EH (cell line): ENCODE measurements at regions not wholly inside any gene's neighbourhood (a gene's known extent, or its start where the extent isn't known, plus 50 kb on each side); places are given as distances from the start of the nearest gene placed in this dataset.
A peak's percentile ranks its signal among the peaks of the same experiment; 100 is the strongest.

Experiments used
- DNase-seq: peaks from one replicate; pipeline ENCODE4 v3.0.0-alpha.2; 2015; ENCODE audit warnings: low read depth

DNA sequence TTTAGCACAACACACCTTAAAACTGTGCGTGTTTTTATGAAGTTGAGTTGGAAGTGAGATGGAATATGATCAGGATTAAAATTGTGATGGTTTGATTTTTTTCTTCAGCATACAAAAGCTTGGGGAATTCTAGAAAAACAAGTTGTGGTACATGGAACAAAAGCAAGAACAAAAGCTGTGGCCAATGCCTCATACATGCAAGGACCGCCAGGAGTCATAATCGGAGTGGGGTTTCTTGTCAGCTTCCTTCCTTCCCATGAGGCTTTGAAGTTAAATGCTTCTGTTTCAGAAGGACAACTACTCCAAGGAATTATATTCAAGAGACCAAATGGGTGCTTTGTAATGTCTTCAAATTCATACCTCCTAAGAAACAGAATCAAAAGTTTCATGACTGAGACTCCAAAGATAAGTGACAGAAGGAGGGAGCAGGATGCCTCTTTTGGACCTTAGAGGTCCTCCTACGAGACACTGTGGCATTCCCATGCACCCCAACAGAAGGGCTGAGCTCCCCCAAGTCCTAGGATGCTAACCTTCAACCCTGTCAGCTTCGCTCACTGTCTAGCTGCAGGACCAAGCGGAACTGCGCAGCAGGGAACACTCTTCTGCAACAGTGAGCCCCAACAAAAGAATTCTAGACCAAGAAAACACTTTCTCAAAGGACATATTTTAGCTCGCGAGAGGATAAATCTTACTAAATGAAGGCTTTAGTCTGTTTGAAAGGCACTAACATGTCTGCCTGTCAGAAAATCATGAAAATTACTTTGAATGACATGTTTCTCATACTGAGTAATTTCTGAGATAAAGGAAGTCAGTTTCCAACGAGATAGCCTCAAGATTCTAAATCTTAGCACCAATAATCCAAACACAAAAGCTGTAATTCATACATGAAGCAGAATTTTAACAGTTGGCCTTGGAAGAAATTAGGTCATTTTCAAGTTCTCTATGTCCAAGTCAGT lies 108.5 kb upstream of the NHSL1 start:
- no peak for DNase-seq

DNA sequence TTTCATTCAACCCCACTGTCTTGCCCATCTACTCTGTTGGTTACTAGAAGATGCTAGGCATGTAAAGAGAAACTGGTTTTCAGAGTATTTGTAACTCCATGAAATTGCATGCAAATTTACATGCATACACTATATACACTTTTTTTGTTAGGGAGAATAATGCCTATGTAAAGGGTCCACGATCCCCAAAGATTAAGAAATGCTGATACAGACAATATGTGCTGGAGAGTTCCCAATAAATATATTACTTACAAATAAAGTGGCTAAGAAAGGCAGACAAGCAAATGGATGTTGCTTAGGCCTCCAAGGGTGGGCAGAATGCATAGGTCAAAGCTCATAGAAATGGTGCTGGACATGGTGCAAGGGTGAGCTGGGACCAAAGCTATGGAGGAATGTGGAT lies 109.6 kb upstream of the NHSL1 start:
- DNase-seq = no peak

DNA sequence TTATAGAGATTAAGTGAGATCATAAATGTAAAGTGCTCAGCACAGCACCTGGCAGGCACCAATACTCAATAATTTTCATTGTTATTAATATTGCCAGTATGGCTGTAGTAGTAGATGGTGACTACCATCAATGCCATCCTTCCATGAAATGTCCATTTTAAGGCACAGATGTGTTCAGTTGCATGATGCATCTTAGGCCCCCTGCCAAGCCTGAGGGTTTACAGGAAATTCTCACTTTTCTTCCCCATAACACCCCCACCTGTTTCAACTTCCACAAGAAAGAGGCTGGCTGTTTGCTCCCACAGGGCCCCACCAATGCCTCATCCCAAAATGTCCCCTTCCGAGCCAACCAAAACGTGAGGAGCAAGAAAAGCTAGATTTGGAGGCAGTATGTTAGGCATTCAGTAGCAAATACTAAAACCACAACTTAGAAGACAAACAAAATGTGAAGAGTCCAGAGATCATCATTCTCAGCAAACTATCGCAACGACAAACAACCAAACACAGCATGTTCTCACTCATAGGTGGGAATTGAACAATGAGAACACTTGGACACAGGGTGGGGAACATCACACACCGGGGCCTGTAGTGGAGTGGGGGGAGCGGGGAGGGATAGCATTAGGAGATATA lies 110.6 kb upstream of the NHSL1 start:
- no peak for DNase-seq

DNA sequence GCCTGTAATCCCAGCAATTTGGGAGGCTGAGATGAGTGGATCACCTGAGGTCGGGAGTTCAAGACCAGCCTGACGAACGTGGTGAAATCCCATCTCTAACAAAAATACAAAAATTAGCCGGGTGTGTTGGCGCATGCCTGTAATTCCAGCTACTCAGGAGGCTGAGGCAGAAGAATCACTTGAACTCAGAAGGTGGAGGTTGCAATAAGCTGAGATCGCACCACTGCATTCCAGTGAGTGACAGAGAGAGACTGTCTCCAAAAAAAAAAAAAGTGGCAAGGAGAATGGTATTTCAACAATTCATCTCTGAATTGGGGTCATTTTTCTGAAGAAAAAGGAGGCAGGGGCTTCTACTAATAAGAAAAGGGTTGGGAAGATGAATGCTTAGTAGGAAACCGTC lies 111.5 kb upstream of the NHSL1 start:
- no peak for DNase-seq

DNA sequence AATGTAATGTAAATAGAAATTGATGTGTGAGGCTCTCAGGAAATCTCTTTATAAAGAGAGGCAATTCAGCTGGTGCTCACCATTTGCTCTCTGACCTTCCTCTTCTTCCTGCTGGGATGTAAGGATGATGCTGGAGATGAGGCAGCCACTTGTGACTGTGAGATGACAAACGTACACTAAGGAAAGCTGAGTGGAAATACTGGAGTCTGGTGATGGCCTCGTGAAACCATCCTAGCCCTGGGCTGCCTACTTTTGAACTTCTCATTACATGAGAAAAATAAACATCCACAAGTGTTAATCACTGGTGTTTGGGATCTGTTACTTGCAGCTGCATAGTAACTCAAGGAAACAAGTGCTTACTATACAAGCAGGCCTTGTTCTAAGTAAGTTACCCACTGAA lies 114.9 kb upstream of the NHSL1 start:
- no peak for DNase-seq

DNA sequence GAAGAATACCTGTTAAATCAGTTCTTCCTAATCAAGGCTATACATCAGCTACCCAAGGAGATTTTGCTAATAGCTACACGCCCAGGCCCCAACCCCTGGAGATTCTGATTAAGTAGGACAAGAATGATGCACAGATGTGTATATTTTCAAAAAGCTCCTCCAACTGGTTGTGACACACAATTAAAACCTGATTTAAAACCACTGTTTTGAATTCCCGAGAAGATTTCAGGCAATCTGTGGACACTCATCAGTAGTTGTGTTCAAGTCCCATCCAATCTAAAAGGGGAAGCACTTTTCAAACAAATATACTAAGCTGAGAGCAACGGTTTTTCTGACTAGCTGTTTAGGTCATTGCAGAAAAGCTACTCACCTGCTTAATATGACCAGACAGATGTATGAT lies 118.9 kb upstream of the NHSL1 start:
- no peak for DNase-seq

DNA sequence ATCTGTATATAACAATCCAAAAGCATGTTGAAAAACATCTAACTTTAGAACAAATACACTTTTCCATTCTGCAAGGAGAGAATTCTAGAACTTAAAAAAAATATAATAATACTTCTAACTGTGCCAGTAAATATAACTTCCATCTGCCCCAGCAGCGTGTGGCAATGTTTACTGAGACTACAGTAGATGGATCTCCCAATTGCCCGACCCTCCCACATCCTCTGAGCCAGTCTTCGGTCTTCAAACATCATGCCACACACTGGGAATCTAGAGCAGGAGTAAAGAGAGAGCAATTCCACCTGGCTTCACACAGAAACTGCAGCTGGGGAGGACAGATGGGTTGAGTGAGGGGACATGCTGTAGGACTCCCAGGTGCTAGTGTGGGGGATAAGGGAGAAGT lies 121.3 kb upstream of the NHSL1 start:
- no peak for DNase-seq

DNA sequence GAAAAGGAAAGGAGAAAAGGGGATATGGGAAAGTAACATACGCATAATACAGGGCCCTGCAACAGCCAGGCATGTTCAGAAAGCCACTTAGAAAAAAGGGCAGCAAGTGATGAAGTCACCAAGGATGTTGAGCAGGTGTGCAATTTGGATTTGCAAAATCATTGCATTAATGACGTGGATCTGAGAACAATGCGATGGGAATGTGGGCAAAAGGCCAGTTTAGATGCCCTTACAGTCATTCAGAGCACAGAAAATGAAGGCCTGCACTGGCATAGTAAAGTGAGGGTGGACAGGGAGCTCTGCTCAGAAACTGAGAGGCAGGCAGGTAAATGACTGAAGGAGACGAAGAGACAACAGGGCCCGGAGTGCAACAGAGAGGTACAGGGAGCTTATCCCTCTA lies 123.7 kb upstream of the NHSL1 start:
- DNase-seq = no peak

DNA sequence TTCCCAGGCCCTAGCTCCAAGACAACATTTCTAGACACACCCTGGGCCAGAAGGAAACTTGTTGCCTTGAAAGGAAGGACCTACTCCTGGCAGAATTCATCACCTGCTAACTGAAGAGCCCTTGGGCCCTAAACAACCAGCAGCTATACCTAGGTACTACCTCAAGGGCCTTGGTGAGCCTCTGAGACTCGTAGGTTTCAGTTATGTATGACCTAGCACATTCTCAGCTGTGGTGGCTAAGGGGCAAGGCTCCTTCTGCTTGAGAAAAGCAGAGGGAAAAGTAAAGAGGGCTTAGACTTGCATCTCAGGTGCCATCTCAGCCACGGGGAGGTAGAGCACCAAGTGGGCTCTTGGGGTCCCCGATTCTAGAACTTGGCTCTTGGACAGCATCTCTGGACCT lies 132.3 kb upstream of the NHSL1 start:
- DNase-seq = no peak

DNA sequence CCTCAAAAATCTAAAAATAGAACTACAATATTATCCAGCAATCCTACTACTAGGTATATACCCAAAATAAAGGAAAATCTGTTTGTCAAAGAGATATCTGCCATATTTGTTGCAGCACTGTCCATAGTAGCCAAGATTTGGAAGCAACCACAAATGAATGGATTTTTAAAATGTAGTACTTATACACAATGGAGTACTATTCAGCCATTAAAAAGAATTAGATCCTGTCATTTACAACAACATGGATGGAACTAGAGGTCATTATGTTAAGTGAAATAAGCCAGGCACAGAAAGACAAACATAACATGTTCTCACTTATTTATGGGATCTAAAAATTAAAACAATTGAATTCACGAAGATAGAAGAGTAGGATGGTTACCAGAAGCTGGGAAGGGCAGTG lies 135.7 kb upstream of the CCDC28A start:
- DNase-seq = no peak

DNA sequence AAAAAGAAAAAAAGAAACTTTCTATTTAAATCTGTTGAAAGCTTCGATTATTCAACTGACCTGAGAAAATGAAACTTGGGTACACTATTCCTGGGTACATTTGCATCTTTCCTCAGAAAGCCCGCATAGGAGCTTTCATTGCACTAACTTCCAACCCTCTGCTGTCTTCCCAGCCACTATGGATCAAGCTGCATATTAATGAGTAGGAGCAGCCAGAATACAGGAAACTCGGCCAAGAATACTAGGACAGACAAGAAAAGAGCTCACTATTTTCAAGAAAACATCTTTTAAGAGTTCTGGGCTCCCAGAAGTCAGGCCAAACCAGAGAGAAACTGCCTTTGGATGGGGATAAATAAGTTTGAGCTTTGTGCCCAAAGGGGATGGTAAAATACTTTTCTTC lies 135.0 kb upstream of the CCDC28A start:
- no peak for DNase-seq

DNA sequence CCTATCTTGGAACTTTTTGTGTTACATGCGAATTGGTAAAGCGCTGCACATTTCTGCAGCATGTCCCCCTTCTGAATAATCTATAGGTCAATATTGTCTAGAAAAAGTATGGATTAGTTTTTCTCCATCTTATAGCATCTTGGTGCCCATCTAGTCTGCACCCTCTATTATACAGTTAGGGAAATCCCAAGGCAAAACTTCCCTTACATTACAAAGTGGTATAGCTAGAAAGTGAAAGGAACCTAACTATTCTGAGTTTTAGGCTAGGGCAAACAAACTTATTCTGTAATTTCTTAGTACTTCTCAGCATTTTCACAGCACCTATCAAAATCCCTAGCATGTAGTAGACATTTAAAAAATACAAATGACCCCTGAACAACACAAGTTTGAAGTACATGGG lies 133.5 kb upstream of the CCDC28A start:
- DNase-seq = no peak

DNA sequence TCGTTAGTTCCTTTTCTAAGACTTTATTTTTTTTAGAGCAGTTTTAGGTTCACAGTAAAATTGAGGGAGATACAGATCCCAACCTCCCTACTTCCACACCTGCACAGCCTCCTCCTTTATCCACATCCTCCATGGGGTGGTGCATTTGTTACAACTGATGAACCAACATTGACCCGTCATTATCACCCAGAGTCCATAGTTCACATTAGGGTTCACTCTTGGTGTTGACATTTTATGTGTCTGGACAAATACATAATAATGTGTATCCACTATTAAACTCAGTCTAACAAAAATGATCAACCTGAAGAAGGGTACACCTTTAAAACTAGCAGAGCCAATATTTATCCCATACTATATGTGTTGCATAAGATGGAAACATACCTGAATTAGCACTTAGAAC lies 130.4 kb upstream of the CCDC28A start:
- no peak for DNase-seq

DNA sequence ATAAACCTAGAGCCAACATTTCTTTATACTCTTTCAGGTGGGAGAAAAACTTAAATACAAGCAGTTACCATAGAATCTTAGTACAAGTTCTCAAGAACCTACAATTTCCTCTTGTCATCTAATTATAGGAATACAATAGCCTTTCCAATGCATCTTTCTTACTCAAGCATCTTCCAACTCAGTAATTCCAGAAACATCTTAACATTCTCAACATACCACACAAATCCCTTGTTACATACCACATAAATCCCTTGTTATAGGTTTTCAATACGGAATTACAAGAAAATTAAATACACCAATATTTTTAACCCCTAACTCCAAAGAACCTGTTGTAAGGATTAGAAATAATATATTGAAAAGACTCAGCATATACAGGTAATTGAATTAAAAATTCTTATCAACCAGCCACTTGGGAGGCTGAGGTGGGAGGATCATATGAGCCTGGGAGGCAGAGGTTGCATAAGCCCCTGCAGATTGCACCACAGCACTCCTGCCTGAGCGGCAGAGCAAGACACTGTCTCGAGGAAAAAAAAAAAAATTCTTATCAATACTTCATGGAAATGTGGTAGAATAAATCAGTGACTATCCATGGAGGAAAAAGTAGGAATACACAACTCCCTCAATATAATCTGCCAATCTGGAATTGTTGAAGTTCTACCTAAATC lies 127.5 kb upstream of the CCDC28A start:
- no peak for DNase-seq

DNA sequence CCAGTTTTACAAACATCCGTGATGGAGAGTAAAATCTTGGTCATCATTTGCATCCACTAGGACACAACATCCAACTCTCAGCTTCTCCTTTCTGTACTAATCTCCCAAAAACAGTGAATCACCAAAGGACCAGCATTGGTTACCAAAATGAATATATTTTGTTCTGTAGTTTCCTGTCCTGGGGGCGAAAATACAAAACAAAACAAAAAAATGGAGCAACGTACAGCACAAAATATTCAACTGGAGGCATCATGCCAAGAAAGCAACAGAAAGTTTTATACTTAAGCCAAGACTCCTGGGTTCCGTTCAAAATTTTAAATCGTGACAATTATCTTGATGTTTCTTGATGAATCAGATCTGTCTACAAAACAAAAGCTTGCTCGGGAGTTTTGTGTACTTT lies 126.6 kb upstream of the CCDC28A start:
- peak; percentile 76 for DNase-seq

DNA sequence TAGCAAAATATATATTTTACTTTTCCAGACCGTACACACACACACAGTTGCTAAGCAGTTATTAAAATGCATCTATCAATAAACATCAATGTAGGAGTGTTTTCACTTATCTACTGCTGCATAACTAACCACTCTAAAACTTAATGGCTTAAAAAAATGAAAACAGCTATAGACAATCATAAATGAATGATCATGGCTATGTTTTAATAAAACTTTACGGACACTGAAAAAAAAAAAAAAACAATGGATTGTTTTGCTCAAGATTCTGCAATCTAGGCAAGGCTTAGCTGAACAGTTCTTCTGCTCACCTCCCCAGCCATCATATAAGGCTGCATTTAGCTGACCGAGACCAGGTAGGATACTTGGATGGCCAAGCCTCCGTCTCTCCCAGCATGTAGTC lies 125.4 kb upstream of the CCDC28A start:
- DNase-seq = no peak

DNA sequence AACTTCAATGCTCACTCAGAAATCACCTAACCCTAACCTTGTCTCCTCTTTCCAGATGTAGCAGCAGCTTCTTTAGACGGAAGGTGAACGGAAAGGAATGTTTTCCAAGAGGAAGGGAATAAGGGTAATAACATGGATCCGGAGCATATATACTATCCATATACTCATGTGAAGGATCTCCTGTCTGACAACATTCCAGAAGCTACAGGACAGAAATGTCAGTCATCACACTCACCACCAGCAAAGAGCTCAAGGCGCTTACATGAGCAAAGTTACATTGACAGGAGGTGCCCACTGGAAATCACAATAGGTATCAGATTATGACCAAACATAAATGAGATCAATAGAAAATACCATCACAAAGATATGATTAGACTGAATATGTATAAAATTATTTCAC lies 122.1 kb upstream of the CCDC28A start:
- DNase-seq = no peak

DNA sequence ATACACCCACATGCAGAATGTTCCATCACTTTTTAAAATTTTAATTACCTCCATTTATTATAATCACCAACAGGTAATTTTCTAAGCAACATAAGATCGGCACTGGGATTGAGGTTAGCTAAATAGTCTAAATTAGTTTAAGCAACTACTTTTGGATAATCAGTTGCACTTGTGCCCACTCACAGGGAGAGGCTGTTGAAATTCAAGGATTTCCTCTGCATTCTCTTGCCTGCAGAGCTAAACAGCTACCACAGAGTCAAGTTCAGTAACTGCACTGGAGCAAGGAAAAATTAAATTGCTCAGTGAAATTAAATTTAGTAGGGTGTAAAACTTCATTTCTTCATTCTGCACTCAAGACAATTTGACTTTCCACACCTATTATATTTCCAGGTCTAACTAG lies 120.7 kb upstream of the CCDC28A start:
- DNase-seq = no peak

DNA sequence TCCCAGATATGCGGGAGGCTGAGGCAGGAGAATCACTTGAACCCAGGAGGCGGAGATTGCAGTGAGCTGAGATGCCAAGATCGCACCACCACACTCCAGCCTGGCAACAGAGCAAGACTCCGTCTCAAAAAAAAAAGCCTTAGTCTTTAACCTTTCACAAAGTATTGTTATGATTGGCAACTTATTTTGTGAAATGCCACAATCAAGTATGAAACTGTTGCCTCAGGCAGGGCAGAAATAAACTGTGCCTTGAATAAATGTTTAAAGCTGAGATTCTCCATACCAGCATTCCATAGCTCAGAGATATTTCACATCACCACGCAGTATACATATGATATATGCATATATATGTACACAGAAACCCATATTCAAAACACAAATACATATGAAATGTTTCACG lies 120.1 kb upstream of the CCDC28A start:
- DNase-seq = no peak

DNA sequence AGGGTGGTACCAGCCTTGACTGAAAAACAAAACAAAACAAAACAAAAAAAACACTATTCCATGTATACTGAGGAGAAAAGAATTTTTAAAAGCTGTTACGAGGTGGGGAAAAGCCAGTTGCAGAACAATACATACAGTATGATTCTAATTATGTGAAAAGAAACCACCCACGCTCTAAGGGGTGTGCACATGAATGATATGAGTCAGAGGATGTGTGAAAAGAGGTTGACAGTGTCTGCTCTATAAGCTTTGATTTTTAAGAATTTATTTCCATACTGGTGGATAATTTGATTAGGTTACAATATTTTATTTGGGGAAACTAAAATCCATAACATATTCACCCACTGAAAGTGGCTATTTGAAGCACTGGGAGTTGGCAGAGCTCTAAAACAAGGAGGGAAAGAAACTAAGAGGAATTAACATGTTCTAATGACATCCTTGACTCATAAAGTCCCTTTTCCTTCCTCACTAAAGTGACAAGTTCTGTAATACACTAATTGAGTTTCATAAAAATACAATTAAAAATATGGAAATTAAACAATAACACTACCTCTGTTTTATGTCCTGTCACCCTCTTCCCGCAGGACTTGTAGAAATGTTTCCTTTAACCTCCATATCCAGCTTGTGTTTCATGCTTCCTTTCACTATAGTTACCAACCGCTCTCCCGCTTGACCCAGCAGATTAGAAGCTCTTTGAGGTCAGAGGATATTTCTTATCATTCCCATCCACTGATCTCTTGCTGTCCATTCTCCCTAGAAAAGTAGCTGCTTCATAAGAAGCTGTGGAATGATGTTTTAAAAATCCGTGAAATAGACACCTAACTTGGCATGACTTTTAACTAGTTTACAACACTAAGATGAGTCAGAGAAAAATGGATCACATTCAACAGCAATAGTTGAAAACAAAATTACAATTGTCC lies 118.6 kb upstream of the CCDC28A start:
- peak; percentile 57 for DNase-seq

DNA sequence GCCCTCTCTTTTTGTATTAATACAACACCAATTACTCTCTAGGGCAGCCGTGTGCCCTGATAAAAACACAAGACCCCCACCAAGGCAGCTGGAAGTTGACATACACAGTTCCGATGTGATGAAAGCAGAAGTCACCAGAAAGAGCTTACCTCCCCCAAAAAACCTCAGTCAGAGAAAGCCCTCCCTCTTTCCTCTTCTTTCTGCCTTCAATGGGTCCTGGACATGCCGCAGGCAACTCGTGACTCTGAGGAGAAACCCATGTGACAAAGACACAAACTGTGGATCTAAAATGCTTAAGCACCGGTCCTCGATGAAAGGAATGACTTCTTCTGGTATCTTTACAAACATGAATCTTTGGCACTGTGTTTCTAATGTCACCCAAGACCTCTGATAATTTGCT lies 117.7 kb upstream of the CCDC28A start:
- DNase-seq = no peak
